ENCODE measurements at regions not wholly inside any gene's neighbourhood (a gene's known extent, or its start where the extent isn't known, plus 50 kb on each side); places are given as distances from the start of the nearest gene placed in this dataset.
A peak's percentile ranks its signal among the peaks of the same experiment; 100 is the strongest.

- DNase-seq, result no peak
Measured at GRCh38 chr2:41084321-41084720, 632.4 kb upstream of the SLC8A1 start.

DNA sequence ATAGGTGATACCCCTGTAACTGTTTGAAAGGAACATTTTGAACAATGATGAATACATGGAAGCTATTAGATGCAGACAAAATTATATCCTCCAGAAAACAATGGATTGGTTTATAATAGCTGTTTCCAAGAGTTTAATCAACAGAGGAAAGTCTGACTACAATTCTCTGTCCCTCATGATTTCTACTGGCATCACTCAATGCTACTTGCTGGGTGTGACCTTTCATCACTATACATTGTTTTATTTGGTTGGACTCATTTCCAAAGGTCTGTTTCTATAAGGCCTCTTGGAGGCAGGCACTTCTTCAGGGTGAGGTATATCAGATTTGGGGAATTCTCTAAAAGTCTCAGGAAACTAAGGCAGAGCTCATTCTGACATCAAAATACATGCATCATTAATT, 636.1 kb upstream of the SLC8A1 start:
- no peak for DNase-seq

DNA sequence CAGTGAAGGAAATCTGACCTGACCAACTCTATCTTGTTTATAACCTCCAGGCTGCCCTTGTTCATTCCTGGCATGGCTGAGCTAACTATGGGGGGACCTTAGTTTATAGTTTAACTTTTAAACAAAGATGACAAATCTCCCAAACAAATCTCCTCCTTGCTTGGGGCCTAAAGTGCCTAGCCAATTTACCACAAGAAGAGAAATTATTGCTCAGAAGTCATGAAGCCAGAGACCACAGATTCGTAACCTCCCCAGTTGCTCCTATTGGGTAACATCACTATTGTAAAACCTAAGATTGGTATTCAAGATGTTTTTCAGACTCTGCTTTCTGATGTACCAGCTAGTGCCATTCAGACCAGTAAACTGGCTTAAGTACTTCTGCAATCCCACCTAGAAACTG, 649.4 kb upstream of the SLC8A1 start:
- no peak for DNase-seq

DNA sequence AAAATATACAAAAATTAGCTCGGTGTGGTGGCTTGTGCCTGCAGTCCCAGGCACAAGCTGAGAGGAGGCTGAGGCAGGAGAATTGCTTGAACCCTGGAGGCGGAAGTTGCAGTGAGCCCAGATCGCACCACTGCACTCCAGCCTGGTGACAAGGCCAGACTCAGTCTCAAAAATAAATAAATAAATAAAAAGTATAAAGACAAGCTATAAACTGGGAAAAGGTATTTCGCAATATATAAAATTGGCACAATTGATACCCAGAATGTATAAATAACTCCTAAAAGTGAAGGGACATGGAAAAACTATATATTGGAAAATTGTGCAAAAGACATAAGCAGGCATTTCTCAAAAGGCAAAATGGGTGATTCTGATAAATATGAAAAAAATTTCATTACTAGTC, 657.9 kb upstream of the SLC8A1 start:
- no peak for DNase-seq

DNA sequence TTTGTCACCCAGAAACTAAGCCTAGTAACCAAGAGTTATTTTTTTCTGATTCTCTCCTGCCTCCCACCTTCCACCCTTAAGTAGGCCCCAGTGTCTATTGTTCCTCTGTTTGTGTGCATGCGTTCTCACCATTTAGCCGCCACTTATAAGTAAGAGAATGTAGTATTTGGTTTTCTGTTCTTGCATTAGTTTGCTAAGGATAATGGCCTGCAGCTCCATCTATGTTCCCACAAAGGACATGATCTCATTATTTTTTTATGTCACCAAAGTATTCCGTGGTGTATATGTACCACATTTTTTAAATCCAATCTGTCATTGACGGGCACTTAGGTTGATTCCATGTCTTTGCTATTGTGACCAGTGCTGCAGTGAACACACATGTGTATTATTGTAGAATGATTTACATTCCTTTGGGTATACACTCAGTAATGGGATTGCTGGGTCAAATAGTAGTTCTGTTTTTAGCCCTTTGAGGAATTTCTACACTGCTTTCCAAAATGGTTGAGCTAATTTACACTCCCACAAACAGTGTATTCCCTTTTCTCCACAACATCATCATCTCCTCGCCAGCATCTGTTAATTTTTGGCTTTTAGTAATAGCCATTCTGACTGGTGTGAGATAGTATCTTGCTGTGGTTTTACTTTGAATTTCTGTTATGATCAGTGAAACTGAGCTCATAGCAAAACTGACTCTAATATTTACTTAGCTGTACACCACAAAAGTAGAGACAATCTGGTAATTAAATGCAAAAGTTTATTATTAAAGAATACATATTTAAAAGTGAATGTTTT, 660.1 kb upstream of the SLC8A1 start:
- DNase-seq, result no peak

DNA sequence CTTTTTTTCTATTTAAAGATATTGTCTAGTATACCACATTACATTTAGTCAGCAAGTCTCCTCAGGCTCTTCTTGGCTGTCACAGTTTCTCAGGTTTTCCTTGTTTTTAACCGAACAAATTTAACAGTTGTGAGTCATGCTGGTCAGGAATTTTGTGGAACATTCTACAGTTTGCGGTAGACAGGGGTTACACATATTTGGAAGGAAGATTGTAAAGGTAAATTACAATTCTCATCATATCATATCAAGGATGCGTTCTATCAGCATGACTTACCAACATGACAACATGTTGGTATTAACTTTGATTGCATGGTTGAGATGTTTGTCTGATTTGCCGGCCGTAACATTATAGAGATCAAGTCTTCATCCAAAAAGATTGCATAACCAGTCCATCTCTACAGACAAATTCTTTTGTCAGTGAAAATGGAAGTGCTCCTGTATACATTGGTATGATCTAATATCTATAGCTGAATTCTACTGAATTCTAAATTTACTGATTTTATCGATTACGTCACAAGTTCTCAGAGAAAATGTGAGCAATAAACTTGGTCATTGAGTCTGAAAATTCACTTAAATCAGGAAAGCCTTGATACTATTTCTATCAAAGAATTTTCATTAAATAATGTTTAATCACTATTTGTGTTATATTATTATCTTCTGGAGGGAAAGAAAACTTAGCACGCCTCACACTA, 664.4 kb upstream of the SLC8A1 start:
- no peak for DNase-seq

DNA sequence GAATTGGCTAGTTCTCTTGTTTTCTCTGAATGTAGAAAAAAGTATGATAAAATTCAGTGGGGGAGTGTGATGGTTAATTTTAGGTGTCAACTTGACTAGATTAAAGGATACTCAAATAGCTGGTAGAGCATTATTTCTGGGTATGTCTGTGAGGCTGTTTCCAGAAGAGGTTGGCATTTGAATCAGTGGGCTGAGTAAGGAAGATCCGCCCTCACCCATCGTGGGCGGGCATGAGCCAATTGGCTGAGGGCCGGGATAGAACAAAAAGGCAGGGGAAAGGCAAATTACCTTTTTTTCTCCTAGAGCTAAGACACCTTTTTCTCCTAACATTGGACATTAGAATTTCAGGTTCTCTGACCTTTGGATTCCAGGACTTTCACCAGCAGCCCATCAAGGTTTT, 667.6 kb upstream of the SLC8A1 start:
- no peak for DNase-seq

GRCh38 chr2:41123341-41123740, 671.5 kb upstream of the SLC8A1 start:
- no peak for DNase-seq

DNA sequence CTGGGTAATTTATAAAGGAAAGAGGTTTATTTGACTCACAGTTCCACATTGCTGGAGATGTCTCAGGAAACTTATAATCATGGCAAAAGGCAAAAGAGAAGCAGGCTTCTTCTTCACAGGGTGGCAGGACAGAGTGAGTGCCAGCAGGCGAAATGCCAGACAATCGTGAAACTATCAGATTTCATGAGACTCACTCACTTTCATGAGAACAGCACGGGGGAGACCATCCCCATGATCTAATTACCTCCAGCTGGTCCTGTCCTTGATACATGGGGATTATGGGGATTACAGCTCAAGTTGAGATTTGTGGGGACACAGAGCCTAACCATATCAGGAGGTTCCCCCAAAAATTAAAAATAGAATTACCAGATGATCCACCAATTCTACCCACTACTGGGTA, 675.5 kb upstream of the SLC8A1 start:
- DNase-seq, result no peak

- DNase-seq, result no peak
Measured at GRCh38 chr2:41129988-41130387, 678.1 kb upstream of the SLC8A1 start.

- peak; percentile 1 for DNase-seq
Measured at GRCh38 chr2:41137031-41137430, 685.1 kb upstream of the SLC8A1 start.

GRCh38 chr2:41141146-41141791, 689.4 kb upstream of the SLC8A1 start:
- no peak for DNase-seq

GRCh38 chr2:41142478-41142877, 690.6 kb upstream of the SLC8A1 start:
- no peak for DNase-seq

DNA sequence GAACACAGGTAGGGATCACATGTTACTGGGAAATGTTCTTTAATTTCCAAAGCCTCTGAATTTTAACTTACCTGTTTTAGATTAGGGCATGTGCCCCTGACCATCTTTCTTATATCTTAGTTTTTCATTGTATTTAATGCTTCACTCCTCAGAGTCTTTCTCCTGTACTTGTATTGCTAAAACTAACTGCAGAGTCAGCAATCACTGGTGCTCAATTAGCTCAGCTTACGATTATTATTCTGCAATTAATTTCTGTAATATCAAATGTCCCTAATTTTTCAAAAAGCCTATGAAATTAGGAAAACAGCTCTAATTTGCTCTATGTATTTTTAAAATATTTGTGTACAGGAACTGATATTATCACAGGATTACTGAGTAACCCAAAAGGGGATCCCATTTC, 693.2 kb upstream of the SLC8A1 start:
- DNase-seq, result no peak

DNA sequence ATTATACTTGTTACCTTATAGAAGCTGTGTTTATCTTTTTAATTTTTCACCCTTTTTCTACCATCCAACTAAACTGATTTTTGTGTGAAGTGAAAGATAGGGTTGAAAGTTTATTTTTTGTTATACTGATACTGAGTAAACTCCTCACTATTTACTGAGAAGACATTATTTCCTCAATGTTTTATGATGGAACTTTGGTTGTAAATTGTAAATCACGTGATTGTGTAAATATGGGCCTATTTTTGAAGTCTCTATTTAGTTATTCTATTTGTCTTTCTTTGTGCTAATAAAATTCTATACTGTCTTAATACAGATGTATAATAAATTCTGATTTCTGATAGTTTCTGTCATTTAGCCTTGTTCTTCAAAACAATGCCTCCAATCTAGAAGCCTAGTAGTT, 697.2 kb upstream of the SLC8A1 start:
- DNase-seq, result no peak

DNA sequence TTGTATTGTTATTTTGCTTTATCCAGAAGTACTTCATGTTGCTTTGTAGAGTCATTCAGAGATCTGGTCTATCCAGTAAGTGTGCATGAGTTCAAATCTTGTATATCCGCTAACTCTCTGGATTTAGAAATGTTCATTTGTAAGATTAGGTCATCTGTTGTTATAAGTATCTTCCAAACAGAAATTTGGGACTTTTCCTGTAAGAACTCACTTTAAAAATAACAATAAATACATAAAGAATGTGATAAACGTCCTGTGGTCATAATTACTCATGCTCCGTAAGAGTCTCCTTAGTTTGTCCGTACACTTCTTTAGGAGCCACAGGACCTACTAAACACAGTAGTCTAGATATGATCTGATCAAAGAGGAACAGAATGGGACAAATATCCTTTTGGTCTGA, 699.9 kb upstream of the SLC8A1 start:
- no peak for DNase-seq

GRCh38 chr2:41152318-41152717, 700.4 kb upstream of the SLC8A1 start:
- DNase-seq, result no peak

DNA sequence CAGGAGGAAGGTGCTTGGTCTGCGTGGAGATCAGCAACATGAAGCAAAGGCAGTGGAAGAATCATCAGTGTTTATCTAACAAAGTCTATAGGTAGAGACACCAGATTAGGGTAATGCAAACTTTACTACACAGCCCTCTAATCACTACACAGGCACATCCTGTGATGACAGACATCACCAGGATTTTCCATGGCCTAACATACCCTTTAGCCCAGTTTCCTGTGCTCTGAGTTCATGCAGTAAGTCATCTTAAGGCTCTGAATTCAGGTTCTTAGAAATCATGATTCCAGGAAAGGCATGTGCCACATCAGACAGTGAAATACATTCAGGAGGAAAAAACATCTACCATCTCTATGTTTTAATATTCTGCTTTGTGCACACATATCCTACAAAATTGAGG, 708.5 kb upstream of the SLC8A1 start:
- no peak for DNase-seq

GRCh38 chr2:41167014-41167413, 715.1 kb upstream of the SLC8A1 start:
- DNase-seq, result no peak

DNA sequence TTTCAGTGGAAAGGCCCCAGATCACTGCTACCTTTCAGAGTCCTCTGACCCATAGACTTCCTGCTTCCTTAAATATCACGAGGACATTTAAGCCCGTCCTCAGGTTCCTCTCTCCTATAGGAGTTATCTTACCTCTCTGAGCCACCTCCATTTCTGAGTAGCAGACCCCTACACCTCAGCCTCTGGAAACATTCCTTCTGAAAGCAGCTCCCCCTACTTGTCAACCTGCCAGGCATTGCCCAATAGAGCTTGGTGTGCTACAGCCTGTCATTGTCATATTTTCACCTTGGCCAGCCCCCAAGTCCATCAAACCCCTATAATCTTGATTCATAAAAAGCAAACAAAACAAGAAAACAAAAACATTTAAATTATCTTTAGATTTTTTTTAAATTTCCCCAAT, 717.9 kb upstream of the SLC8A1 start:
- DNase-seq, result no peak

DNA sequence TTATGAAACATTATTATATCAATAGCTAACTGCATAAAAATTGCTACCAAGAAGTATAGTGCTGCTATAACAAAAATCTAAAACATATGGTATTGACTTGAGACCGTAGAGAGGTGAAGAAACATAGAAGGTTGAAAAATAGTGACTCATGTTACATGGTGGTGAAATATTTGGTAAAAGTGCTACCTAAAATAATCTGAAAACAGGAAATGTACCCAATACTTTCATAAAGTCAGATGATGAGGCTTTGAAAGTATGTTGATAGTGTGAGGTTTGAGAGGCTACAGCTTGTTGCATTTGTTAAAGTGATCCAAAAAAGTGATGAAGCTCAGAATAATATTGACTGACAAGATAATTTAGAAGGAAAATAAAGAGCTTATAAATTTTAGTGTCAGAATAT, 718.7 kb upstream of the SLC8A1 start:
- DNase-seq, result no peak

GRCh38 chr2:41180387-41180786, 728.5 kb upstream of the SLC8A1 start:
- DNase-seq, result no peak

- DNase-seq, result no peak
Measured at GRCh38 chr2:41182961-41183360, 731.1 kb upstream of the SLC8A1 start.

Data from amniotic stem cell (primary cell).